ENCODE measurements at regions not wholly inside any gene's neighbourhood (a gene's known extent, or its start where the extent isn't known, plus 50 kb on each side); places are given as distances from the start of the nearest gene placed in this dataset.

GRCh38 chr1:232689711-232690110 is 59.8 kb upstream of the SIPA1L2 start:
- Histone ChIP-seq H3K36me3 (ENCODE audit: control insufficient read depth in 4 of 4, insufficient read depth in 3 of 4, low read depth in 1 of 4, low read length in 3 of 4) (no peaks in the 10 kb centered on the region), H3K27me3 (ENCODE audit: control insufficient read depth in 4 of 4, insufficient read depth in 4 of 4, low read length in 3 of 4) (no peaks in the 10 kb centered on the region), H3K4me3 (ENCODE audit: low read depth in 1 of 3, low read length in 3 of 3) (no peak overlapping the region), H3K9me3 (ENCODE audit: control insufficient read depth in 4 of 4, low read length in 3 of 4) (no peaks in the 10 kb centered on the region), H3K4me1 (ENCODE audit: control insufficient read depth in 4 of 4, insufficient read depth in 4 of 4, low read length in 3 of 4) (peaks cover 0 to 14% (median 5%) of the 10 kb centered on the region in 4 donors), H3K27ac (ENCODE audit: low read depth in 1 of 2, low read length in 2 of 2) (no peak overlapping the region), H3K9ac (ENCODE audit: low read depth in 1 of 2, low read length in 2 of 2) (no peak overlapping the region)
- no peak for DNase-seq (ENCODE audit: low spot score)
- TF ChIP-seq EGR1 (IDR thresholded peaks at IDR 0.05; ENCODE audit: low read depth in 2 of 2), result no peak
- TF ChIP-seq SP1 (IDR thresholded peaks at IDR 0.05), result no peak
- TF ChIP-seq, protein P1, sequence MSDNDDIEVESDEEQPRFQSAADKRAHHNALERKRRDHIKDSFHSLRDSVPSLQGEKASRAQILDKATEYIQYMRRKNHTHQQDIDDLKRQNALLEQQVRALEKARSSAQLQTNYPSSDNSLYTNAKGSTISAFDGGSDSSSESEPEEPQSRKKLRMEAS (IDR thresholded peaks at IDR 0.05), result no peak
- no peak for TF ChIP-seq HNF4G (IDR thresholded peaks at IDR 0.05)
- TF ChIP-seq NR2F2 (IDR thresholded peaks at IDR 0.05), result no peak
- TF ChIP-seq, protein P2, sequence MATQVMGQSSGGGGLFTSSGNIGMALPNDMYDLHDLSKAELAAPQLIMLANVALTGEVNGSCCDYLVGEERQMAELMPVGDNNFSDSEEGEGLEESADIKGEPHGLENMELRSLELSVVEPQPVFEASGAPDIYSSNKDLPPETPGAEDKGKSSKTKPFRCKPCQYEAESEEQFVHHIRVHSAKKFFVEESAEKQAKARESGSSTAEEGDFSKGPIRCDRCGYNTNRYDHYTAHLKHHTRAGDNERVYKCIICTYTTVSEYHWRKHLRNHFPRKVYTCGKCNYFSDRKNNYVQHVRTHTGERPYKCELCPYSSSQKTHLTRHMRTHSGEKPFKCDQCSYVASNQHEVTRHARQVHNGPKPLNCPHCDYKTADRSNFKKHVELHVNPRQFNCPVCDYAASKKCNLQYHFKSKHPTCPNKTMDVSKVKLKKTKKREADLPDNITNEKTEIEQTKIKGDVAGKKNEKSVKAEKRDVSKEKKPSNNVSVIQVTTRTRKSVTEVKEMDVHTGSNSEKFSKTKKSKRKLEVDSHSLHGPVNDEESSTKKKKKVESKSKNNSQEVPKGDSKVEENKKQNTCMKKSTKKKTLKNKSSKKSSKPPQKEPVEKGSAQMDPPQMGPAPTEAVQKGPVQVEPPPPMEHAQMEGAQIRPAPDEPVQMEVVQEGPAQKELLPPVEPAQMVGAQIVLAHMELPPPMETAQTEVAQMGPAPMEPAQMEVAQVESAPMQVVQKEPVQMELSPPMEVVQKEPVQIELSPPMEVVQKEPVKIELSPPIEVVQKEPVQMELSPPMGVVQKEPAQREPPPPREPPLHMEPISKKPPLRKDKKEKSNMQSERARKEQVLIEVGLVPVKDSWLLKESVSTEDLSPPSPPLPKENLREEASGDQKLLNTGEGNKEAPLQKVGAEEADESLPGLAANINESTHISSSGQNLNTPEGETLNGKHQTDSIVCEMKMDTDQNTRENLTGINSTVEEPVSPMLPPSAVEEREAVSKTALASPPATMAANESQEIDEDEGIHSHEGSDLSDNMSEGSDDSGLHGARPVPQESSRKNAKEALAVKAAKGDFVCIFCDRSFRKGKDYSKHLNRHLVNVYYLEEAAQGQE (IDR thresholded peaks at IDR 0.05), result no peak
- no peak for TF ChIP-seq RAD21 (IDR thresholded peaks at IDR 0.05)
- TF ChIP-seq RXRA (IDR thresholded peaks at IDR 0.05), result no peak
- TF ChIP-seq ATF3 (IDR thresholded peaks at IDR 0.05), result no peak
- 78% methylated on average over 3 of the region's 3 CpGs for WGBS

DNA sequence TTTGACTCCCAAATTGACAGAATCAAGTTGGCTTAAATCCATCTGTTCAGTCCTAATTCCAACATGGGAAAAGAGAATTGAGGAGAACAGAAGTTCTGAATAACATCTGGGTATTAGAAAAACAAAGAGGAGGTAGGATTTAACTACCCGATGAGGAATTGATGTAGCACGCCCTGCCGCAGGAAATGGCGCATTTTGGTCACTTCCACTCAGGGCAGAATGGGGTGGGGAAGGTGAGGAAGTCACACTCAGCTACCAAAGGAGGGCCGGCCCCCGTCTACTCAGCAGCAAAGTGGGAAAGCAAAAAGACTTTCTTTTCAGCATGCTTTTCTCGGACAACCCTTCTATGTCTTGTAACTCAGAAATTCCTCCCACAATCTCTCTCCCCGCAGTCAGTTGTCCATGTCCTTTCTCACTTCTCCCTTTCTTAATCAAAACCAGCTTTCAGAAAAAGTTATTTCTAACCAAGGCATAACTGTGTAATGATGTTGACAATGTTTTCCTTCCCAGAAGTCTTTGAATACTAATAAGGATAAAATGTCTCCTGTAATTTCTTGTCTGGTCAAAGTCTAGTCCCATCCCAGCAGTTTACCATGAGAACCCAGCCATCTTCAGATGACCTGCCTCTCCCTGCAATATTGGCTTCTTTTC is 60.5 kb upstream of the SIPA1L2 start:
- H3K4me1 ChIP-seq (ENCODE audit: control insufficient read depth in 4 of 4, insufficient read depth in 4 of 4, low read length in 3 of 4), result peaks cover 0 to 14% (median 5%) of the 10 kb centered on the region in 4 donors
- H3K27me3 ChIP-seq (ENCODE audit: control insufficient read depth in 4 of 4, insufficient read depth in 4 of 4, low read length in 3 of 4), result no peaks in the 10 kb centered on the region
- no peaks in the 10 kb centered on the region for H3K9me3 ChIP-seq (ENCODE audit: control insufficient read depth in 4 of 4, low read length in 3 of 4)
- no peak overlapping the region for H3K4me3 ChIP-seq (ENCODE audit: low read depth in 1 of 3, low read length in 3 of 3)
- H3K27ac ChIP-seq (ENCODE audit: low read depth in 1 of 2, low read length in 2 of 2), result no peak overlapping the region
- H3K36me3 ChIP-seq (ENCODE audit: control insufficient read depth in 4 of 4, insufficient read depth in 3 of 4, low read depth in 1 of 4, low read length in 3 of 4), result no peaks in the 10 kb centered on the region
- WGBS, result 80% methylated on average over 8 of the region's 8 CpGs
- TF ChIP-seq NR2F2 (IDR thresholded peaks at IDR 0.05), result no peak
- TF ChIP-seq, protein P2 (IDR thresholded peaks at IDR 0.05), result no peak
- no peak for TF ChIP-seq EGR1 (IDR thresholded peaks at IDR 0.05; ENCODE audit: low read depth in 2 of 2)
- no peak for TF ChIP-seq RXRA (IDR thresholded peaks at IDR 0.05)
- no peak for TF ChIP-seq GABPA (IDR thresholded peaks at IDR 0.05 in 1 of 2, conservative IDR thresholded peaks at IDR 0.05 in 1 of 2)
- no peak for TF ChIP-seq JUND (IDR thresholded peaks at IDR 0.05)
- no peak for TF ChIP-seq HNF4A (conservative IDR thresholded peaks at IDR 0.05)
- TF ChIP-seq HNF4G (IDR thresholded peaks at IDR 0.05), result no peak
- no peak for TF ChIP-seq CTCF (IDR thresholded peaks at IDR 0.05; ENCODE audit: low read depth, low read length, missing input control)
- no peak for TF ChIP-seq YY1 (IDR thresholded peaks at IDR 0.05)
- TF ChIP-seq RAD21 (IDR thresholded peaks at IDR 0.05), result no peak
- TF ChIP-seq FOXA1 (IDR thresholded peaks at IDR 0.05), result no peak
- TF ChIP-seq ATF3 (IDR thresholded peaks at IDR 0.05), result no peak
- TF ChIP-seq ZBTB33 (IDR thresholded peaks at IDR 0.05), result no peak
- DNase-seq (ENCODE audit: low spot score), result no peak
- H3K9ac ChIP-seq (ENCODE audit: low read depth in 1 of 2, low read length in 2 of 2), result no peak overlapping the region

All from liver (tissue), 8 donors.